NCI-H187 treated with DMSO at 0.1 percent for 48 hours (cell line): ENCODE measurements at regions not wholly inside any gene's neighbourhood (a gene's known extent, or its start where the extent isn't known, plus 50 kb on each side); places are given as distances from the start of the nearest gene placed in this dataset.

ENCODE experiments used
- DNase-seq: peaks from one replicate; lab custom pipeline; 2025; lab: John Stamatoyannopoulos, UW

- DNase-seq: no peak
These were observed 323.8 kb upstream of the ARRDC3 start for GRCh38 chr5:91706785-91707520.

GRCh38 chr5:91703128-91703527 is 320.0 kb upstream of the ARRDC3 start:
- DNase-seq: no peak

GRCh38 chr5:91699429-91699828 is 316.3 kb upstream of the ARRDC3 start:
- no peak for DNase-seq

GRCh38 chr5:91691592-91691991 is 308.5 kb upstream of the ARRDC3 start:
- no peak for DNase-seq

GRCh38 chr5:91690921-91691320 is 307.8 kb upstream of the ARRDC3 start:
- DNase-seq: no peak

- no peak for DNase-seq
These were observed 304.3 kb upstream of the ARRDC3 start for GRCh38 chr5:91687430-91687829.

- DNase-seq: no peak
These were observed 301.5 kb upstream of the ARRDC3 start for GRCh38 chr5:91684625-91685024.

GRCh38 chr5:91670563-91670962 is 287.4 kb upstream of the ARRDC3 start:
- DNase-seq: peak; percentile 2

- no peak for DNase-seq
These were observed 287.0 kb upstream of the ARRDC3 start for GRCh38 chr5:91670122-91670521.

GRCh38 chr5:91668261-91668660 is 285.1 kb upstream of the ARRDC3 start:
- no peak for DNase-seq

- no peak for DNase-seq
These were observed 269.6 kb upstream of the ARRDC3 start for GRCh38 chr5:91652678-91653077.

- no peak for DNase-seq
These were observed 268.6 kb upstream of the ARRDC3 start for GRCh38 chr5:91651704-91652103.

- DNase-seq: no peak
These were observed 262.2 kb upstream of the ARRDC3 start for GRCh38 chr5:91645347-91645746.

- no peak for DNase-seq
These were observed 260.7 kb upstream of the ARRDC3 start for GRCh38 chr5:91643797-91644196.

GRCh38 chr5:91642581-91642980 is 259.5 kb upstream of the ARRDC3 start:
- no peak for DNase-seq

- peak; percentile 6 for DNase-seq
These were observed 258.7 kb upstream of the ARRDC3 start for GRCh38 chr5:91641730-91642350.

- DNase-seq: no peak
These were observed 256.6 kb upstream of the ARRDC3 start for GRCh38 chr5:91639744-91640143.

- no peak for DNase-seq
These were observed 254.9 kb upstream of the ARRDC3 start for GRCh38 chr5:91638010-91638409.

- no peak for DNase-seq
These were observed 253.0 kb upstream of the ARRDC3 start for GRCh38 chr5:91635950-91636734.

GRCh38 chr5:91632871-91633270 is 249.8 kb upstream of the ARRDC3 start:
- DNase-seq: no peak

- DNase-seq: no peak
These were observed 228.6 kb upstream of the ARRDC3 start for GRCh38 chr5:91611746-91612145.

- no peak for DNase-seq
These were observed 224.6 kb upstream of the ARRDC3 start for GRCh38 chr5:91607675-91608074.

- DNase-seq: no peak
These were observed 216.7 kb upstream of the ARRDC3 start for GRCh38 chr5:91599863-91600262.
